H1 (cell line): ENCODE measurements at regions not wholly inside any gene's neighbourhood (a gene's known extent, or its start where the extent isn't known, plus 50 kb on each side); places are given as distances from the start of the nearest gene placed in this dataset.

Source experiments
- BACH1 ChIP-seq: IDR thresholded peaks from 2 replicates; pipeline ENCODE4 v1.6.1; 2012; ENCODE audit warnings: low read length, improper control_type of control experiment
- EZH2 ChIP-seq: fragments of 200-600 bp; sonication (generic); IDR thresholded peaks from 2 replicates; pipeline ENCODE4 v1.7.1; 2012; ENCODE audit warnings: low read depth, mild to moderate bottlenecking, moderate library complexity, low read length, inconsistent platforms; ENCODE audit not compliant: severe bottlenecking
- GABPA ChIP-seq: IDR thresholded peaks from 2 replicates; pipeline ENCODE4 v1.6.1; 2011; ENCODE audit warnings: mild to moderate bottlenecking, low read length, moderate library complexity, borderline replicate concordance; ENCODE audit not compliant: insufficient read depth
- JUND ChIP-seq: IDR thresholded peaks from 2 replicates; pipeline ENCODE4 v1.6.1; 2011; ENCODE audit warnings: mild to moderate bottlenecking, improper control_type of control experiment, low read length
- POLR2A ChIP-seq, 2 experiments: IDR thresholded peaks; 1 replicate in 1 of 2; 2 replicates in 1 of 2; pipeline ENCODE4 v1.6.1; 2011; ENCODE audit warnings: low read depth in 2 of 2, low read length in 2 of 2, mild to moderate bottlenecking in 2 of 2; ENCODE audit errors: control extremely low read depth in 1 of 2
- POLR2AphosphoS5 ChIP-seq: IDR thresholded peaks from 2 replicates; pipeline ENCODE4 v1.6.1; 2011; ENCODE audit warnings: low read depth, low read length
- RXRA ChIP-seq: IDR thresholded peaks from 2 replicates; pipeline ENCODE4 v1.6.1; 2011; ENCODE audit warnings: low read depth, mild to moderate bottlenecking, low read length, moderate library complexity; ENCODE audit not compliant: insufficient read depth
- SRF ChIP-seq: IDR thresholded peaks from 2 replicates; pipeline ENCODE4 v1.6.1; 2011; ENCODE audit warnings: mild to moderate bottlenecking, low read depth, low read length, moderate library complexity
- SUZ12 ChIP-seq: fragments of 200-600 bp; sonication (generic); IDR thresholded peaks from 2 replicates; pipeline ENCODE4 v1.6.1; 2012; ENCODE audit warnings: mild to moderate bottlenecking, inconsistent platforms, low read length, moderate library complexity, mixed read lengths
- TAF1 ChIP-seq: IDR thresholded peaks from 2 replicates; pipeline ENCODE4 v1.6.1; 2011; ENCODE audit warnings: mild to moderate bottlenecking, low read depth, low read length
- TCF12 ChIP-seq: IDR thresholded peaks from 2 replicates; pipeline ENCODE4 v1.6.1; 2011; ENCODE audit warnings: low read depth, mild to moderate bottlenecking, low read length
- TF ChIP-seq, protein P1 (sequence below), 3 experiments: IDR thresholded peaks; 1 replicate in 2 of 3; 2 replicates in 1 of 3; pipeline versions ENCODE4 v1.5.1 to v1.6.1; 2011; ENCODE audit warnings: low read length in 3 of 3, mild to moderate bottlenecking in 3 of 3, inconsistent platforms in 2 of 3, low read depth in 1 of 3, moderate library complexity in 1 of 3; ENCODE audit not compliant: insufficient read depth in 1 of 3; ENCODE audit errors: control extremely low read depth in 1 of 3
- TF ChIP-seq, protein P2 (sequence below): IDR thresholded peaks from 2 replicates; pipeline ENCODE4 v1.6.1; 2012; ENCODE audit warnings: inconsistent platforms
- TF ChIP-seq, protein P3 (sequence below): IDR thresholded peaks from 2 replicates; pipeline ENCODE4 v1.6.1; 2011; ENCODE audit warnings: low read depth, mild to moderate bottlenecking, low read length; ENCODE audit not compliant: insufficient read depth

DNA sequence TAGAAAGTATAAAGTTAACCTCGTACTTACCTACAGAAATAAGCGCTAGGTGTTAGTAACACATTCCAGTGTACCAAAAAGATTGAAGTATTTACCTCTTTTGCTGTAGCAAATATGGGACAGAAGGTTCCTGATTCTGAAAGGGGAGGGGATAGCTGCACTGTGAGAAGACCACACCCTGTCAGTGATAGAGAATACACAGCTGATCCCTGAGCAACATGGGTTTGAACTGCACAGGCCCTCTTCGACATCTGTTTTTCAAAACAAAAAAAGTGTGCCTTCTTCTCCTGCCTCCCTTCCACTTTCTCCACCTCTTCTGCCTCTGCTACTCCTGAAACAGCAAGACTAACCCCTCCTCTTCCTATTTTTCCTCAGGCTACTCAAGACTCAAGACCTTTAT, 201.8 kb upstream of the SLIT2 start:
- TF ChIP-seq, protein P1, sequence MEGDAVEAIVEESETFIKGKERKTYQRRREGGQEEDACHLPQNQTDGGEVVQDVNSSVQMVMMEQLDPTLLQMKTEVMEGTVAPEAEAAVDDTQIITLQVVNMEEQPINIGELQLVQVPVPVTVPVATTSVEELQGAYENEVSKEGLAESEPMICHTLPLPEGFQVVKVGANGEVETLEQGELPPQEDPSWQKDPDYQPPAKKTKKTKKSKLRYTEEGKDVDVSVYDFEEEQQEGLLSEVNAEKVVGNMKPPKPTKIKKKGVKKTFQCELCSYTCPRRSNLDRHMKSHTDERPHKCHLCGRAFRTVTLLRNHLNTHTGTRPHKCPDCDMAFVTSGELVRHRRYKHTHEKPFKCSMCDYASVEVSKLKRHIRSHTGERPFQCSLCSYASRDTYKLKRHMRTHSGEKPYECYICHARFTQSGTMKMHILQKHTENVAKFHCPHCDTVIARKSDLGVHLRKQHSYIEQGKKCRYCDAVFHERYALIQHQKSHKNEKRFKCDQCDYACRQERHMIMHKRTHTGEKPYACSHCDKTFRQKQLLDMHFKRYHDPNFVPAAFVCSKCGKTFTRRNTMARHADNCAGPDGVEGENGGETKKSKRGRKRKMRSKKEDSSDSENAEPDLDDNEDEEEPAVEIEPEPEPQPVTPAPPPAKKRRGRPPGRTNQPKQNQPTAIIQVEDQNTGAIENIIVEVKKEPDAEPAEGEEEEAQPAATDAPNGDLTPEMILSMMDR (IDR thresholded peaks at IDR 0.05; ENCODE audit: control extremely low read depth in 1 of 3, insufficient read depth in 1 of 3, low read depth in 1 of 3, low read length in 3 of 3) = no peak
- TF ChIP-seq TAF1 (no peak), TCF12 (no peak), GABPA (no peak), EZH2 (no peak), RXRA (no peak), POLR2A (IDR thresholded peaks at IDR 0.05; ENCODE audit: control extremely low read depth in 1 of 2, low read depth in 2 of 2, low read length in 2 of 2) (no peak), SUZ12 (no peak), BACH1 (no peak), POLR2AphosphoS5 (no peak), JUND (no peak), SRF (no peak)
- TF ChIP-seq, protein P2, sequence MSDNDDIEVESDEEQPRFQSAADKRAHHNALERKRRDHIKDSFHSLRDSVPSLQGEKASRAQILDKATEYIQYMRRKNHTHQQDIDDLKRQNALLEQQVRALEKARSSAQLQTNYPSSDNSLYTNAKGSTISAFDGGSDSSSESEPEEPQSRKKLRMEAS = no peak
- TF ChIP-seq, protein P3, sequence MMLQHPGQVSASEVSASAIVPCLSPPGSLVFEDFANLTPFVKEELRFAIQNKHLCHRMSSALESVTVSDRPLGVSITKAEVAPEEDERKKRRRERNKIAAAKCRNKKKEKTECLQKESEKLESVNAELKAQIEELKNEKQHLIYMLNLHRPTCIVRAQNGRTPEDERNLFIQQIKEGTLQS = no peak
